Activated CD4-positive, alpha-beta memory T cell treated with anti-CD3 and anti-CD28 coated beads, Interleukin-2, amount 10 ng/mL, durations not matched to agents 7 days and 5 days (primary cell): ENCODE measurements at regions not wholly inside any gene's neighbourhood (a gene's known extent, or its start where the extent isn't known, plus 50 kb on each side); places are given as distances from the start of the nearest gene placed in this dataset.

Experiments used
- CTCF ChIA-PET: fragments of 350-600 bp; sonication (Branson Sonifier 250); formaldehyde crosslinking; loops from one replicate; lab custom pipeline; 2021; ENCODE audit warnings: antibody characterized with exemption, inconsistent platforms; lab: Charles Lee
- POLR2A ChIA-PET: fragments of 350-600 bp; sonication (Branson Sonifier 250); formaldehyde crosslinking; loops from one replicate; lab custom pipeline; 2021; ENCODE audit warnings: antibody characterized with exemption; lab: Charles Lee
- DNase-seq: peaks from one replicate; pipeline ENCODE4 v3.0.0-alpha.2; 2020
- H3K27ac Mint-ChIP-seq: one replicate; pipeline ENCODE4 v1.8.0; 2021; ENCODE audit warnings: mild to moderate bottlenecking, mixed read lengths
- H3K27me3 Mint-ChIP-seq: one replicate; pipeline ENCODE4 v1.8.0; 2021; ENCODE audit warnings: mixed read lengths
- H3K36me3 Mint-ChIP-seq: one replicate; pipeline ENCODE4 v1.8.0; 2021; ENCODE audit warnings: low read depth, mixed read lengths
- H3K4me1 Mint-ChIP-seq: one replicate; pipeline ENCODE4 v1.8.0; 2021; ENCODE audit warnings: mixed read lengths
- H3K4me3 Mint-ChIP-seq: one replicate; pipeline ENCODE4 v1.8.0; 2021; ENCODE audit warnings: mild to moderate bottlenecking, mixed read lengths
- H3K9me3 Mint-ChIP-seq: one replicate; pipeline ENCODE4 v1.8.0; 2021; ENCODE audit warnings: mixed read lengths

DNA sequence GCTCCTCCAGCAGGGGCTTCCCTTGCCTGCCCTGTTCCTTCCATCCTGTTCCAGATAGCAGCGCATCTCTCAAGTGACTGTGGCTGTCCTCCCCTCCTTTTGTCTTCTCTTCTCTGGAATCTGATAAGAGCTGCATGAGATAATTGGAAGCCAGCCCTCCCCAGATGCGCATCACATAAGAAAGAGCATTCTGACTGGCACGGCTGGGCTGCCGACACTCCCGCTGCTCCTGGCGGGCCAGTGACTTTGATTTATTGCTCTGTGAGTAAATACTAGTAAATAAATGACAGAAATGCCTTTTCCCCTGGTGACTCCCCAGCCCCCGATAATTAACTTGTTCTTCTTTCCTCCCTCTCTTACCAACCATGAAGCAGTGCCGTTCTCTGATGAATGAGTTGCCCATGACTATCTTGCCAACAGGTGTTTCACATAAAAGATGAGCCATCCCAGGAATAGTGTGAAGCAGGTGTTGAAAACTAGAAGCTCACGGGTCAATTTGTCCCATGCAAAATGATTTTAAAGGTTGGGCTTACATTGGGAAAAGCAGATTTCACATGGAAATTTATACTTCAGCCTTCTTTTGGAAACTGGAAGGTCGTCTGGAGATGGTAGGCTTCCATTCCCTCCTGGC is 212.3 kb downstream of the ERCC6L2 start:
- peaks cover 15% of the 10 kb centered on the region for H3K27me3 Mint-ChIP-seq
- H3K9me3 Mint-ChIP-seq: peaks cover 6% of the 10 kb centered on the region
- ChIA-PET POLR2A (no interaction called here), CTCF (no interaction called here)
- H3K4me3 Mint-ChIP-seq: no peak overlapping the region
- no peak overlapping the region for H3K27ac Mint-ChIP-seq
- no peaks in the 10 kb centered on the region for H3K4me1 Mint-ChIP-seq
- DNase-seq: no peak
- peaks cover 3% of the 10 kb centered on the region for H3K36me3 Mint-ChIP-seq

DNA sequence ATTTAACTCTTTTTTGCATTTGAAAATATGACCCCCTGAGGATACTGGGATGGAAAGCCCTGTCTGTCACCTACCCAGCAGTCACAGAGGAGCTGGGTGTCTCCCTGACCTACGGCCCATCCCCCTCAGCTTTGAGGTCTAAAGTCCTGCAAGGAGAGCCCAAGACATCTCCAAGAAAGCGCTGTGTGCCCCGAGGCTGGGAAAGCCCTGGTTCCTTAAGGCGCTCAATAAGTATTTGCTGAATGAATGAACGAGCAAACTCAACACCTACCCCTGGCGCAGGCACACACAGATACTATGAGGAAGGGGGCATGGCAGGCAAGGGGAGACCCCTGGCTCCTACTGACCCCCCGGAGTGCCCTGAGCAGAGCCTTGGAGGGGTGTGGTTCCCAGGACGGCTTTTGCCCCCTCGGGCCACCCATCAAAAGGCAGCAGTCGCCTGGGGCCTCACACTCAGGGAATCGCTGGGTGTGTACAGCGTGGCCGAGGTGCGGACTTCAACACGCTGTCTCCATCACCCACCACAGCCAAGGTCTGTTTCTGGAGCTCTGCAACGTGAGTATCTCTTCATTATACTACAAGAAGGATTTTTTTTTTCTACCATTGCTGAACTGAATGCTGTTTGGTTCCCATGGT is 211.6 kb downstream of the ERCC6L2 start:
- peaks cover 3% of the 10 kb centered on the region for H3K36me3 Mint-ChIP-seq
- POLR2A ChIA-PET: no interaction called here
- peaks cover 6% of the 10 kb centered on the region for H3K9me3 Mint-ChIP-seq
- no peak overlapping the region for H3K4me3 Mint-ChIP-seq
- no peak for DNase-seq
- H3K27ac Mint-ChIP-seq: no peak overlapping the region
- CTCF ChIA-PET: no interaction called here
- H3K4me1 Mint-ChIP-seq: no peaks in the 10 kb centered on the region
- peaks cover 15% of the 10 kb centered on the region for H3K27me3 Mint-ChIP-seq

DNA sequence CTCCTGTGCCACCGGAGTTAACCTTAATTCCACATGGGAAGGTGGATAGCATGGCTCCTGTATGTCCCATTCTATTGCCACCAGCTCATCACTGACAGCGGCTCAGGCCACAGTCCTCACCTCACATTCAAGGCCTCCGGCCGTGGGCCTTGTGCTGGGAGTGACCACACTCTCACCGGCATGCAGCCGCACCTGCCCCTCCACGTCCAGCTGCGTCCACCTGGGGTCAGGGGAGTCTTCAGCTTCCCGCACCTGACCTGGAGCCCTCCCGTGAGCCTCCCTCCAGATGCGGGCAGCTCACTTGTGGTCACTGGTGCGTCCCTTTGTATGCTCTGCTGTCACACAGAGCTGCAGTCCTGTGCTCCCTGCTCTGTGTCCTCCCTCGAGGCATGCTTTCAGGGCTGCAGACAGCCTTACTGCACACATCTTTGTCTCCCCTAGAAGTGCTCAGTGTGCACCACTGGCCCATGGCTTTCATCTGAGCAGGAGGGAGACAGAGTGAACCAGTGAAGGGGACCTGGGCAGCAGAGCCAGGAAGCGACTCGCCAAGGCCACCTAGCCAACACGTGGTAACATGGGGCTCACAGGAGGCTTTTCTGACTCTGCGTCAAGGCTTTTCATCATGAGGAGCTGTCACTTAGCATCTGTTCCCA is 210.1 kb downstream of the ERCC6L2 start:
- CTCF ChIA-PET: no interaction called here
- peaks cover 15% of the 10 kb centered on the region for H3K27me3 Mint-ChIP-seq
- H3K4me1 Mint-ChIP-seq: no peaks in the 10 kb centered on the region
- peaks cover 3% of the 10 kb centered on the region for H3K36me3 Mint-ChIP-seq
- DNase-seq: no peak
- H3K27ac Mint-ChIP-seq: no peak overlapping the region
- no peak overlapping the region for H3K4me3 Mint-ChIP-seq
- H3K9me3 Mint-ChIP-seq: peaks cover 5% of the 10 kb centered on the region
- POLR2A ChIA-PET: no interaction called here

DNA sequence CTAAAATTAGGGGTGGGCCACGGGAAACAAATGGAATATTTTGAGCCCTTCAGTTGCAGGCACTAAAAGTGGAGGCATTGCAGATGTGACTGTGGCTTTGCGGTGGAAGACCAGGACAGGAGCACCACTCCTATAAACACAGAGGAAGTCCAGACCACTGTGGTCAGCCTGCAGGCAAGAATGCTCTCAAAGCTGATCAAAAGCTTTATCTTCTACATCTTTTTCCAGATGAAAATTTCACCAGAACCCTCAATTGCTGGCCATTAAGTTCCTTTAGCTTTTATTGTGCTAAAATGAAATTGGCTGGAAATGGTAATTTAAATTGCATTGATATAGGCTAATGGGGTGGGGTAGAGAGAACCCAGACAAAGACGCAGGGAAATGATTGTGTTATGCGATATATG is 208.8 kb downstream of the ERCC6L2 start:
- CTCF ChIA-PET: interaction anchor here (0.7 to 0.8 kb wide), 2 partner anchors 9 to 13 kb away, joined by 3 read pairs; no protein-coding TSS in a partner anchor
- no peaks in the 10 kb centered on the region for H3K4me1 Mint-ChIP-seq

GRCh38 chr9:96082516-96083232 is 207.2 kb downstream of the ERCC6L2 start:
- ChIA-PET CTCF (no interaction called here), POLR2A (interaction anchor here (0.7 kb wide), 1 partner anchor 64 kb away, joined by 4 read pairs; no protein-coding TSS in a partner anchor)
- Mint-ChIP-seq H3K4me1 (no peaks in the 10 kb centered on the region), H3K9me3 (no peaks in the 10 kb centered on the region), H3K27me3 (peaks cover 10% of the 10 kb centered on the region), H3K27ac (no peak overlapping the region), H3K36me3 (no peaks in the 10 kb centered on the region), H3K4me3 (no peak overlapping the region)
- no peak for DNase-seq

More for the DNA sequence above, 208.8 kb downstream of the ERCC6L2 start:
- H3K9me3 Mint-ChIP-seq: peaks cover 3% of the 10 kb centered on the region
- H3K4me3 Mint-ChIP-seq: no peak overlapping the region
- peaks cover 19% of the 10 kb centered on the region for H3K27me3 Mint-ChIP-seq
- no peak overlapping the region for H3K27ac Mint-ChIP-seq
- H3K36me3 Mint-ChIP-seq: peaks cover 3% of the 10 kb centered on the region
- POLR2A ChIA-PET: no interaction called here
- no peak for DNase-seq

DNA sequence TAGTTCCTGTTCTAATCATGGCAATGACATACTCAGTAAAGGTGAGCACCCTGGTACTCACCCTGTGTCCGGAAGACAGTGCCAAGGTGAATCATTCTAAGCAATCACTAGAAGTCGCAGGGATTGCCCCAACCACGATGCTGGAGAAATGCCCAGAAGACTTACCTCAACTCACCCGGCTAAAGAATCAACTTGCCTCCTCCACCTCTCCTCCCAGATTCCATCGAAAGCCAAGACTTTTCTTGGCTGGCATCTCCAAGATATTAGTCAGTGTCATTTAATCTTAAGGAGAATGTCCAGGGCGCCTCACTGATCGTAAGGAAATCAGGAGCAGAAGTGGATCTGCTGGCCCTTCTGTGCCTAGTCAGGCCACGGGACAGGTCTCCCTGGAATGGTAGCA is 204.9 kb downstream of the ERCC6L2 start:
- CTCF ChIA-PET: no interaction called here
- POLR2A ChIA-PET: no interaction called here

DNA sequence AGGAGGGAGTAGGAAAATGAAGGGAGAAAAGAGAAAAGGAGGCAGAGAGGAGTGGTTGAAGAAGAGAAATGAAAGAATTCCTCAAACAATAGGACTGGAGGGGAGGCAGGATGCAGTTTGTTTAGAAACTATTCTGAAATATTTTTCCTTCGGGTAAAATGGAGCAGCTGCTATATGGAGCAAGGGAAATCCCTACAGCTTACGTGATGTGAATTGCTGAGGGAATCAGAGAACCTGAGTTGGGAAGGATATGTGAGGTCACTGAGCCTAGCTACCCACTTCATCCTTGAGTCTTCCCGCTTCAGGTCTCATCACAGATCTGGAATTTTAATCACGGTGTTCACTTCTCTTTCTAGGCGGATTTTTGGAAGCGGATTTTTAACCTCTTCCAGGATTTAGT is 204.3 kb downstream of the ERCC6L2 start:
- Mint-ChIP-seq H3K4me3 (no peak overlapping the region), H3K9me3 (no peaks in the 10 kb centered on the region), H3K36me3 (no peaks in the 10 kb centered on the region), H3K27ac (no peak overlapping the region), H3K4me1 (peaks cover 5% of the 10 kb centered on the region), H3K27me3 (peaks cover 5% of the 10 kb centered on the region)
- ChIA-PET POLR2A (no interaction called here), CTCF (no interaction called here)
- no peak for DNase-seq

More for the DNA sequence above, 204.9 kb downstream of the ERCC6L2 start:
- H3K4me1 Mint-ChIP-seq: no peaks in the 10 kb centered on the region
- H3K27me3 Mint-ChIP-seq: peaks cover 5% of the 10 kb centered on the region
- no peaks in the 10 kb centered on the region for H3K36me3 Mint-ChIP-seq
- no peak overlapping the region for H3K27ac Mint-ChIP-seq
- H3K9me3 Mint-ChIP-seq: no peaks in the 10 kb centered on the region
- DNase-seq: no peak
- no peak overlapping the region for H3K4me3 Mint-ChIP-seq

DNA sequence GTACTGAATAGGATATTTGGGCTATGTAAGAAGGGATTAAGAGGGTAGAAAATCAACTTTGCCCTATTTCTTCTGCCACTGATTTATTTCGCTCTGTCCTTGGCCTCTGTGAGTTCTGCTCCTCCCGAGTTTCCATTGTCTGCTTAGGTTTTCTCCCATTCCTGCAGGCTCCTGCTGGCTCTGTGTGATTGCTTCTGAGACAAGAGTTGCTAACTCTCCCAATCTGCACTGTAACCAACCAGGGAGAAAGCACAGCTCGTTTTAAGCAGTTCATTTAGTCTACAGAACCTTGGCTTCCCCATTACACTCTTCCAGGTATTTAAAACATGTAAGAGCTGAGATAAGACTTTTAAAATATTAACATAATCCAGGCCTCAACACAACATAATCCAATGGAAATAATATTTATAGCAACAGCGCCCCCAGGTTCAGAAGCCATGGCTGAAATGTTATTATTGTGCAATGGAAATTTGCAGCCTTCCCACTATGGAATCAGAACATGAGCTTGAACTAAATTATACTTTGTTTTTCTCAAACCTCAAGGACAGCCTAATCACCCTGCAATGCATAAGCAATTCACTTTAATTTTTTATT is 203.5 kb downstream of the ERCC6L2 start:
- Mint-ChIP-seq H3K4me3 (no peak overlapping the region), H3K27me3 (peaks cover 5% of the 10 kb centered on the region), H3K36me3 (no peaks in the 10 kb centered on the region), H3K9me3 (no peaks in the 10 kb centered on the region), H3K27ac (no peak overlapping the region), H3K4me1 (peaks cover 6% of the 10 kb centered on the region)
- ChIA-PET CTCF (no interaction called here), POLR2A (no interaction called here)
- DNase-seq: no peak

GRCh38 chr9:96075757-96076156 is 200.3 kb downstream of the ERCC6L2 start:
- no peak for DNase-seq
- CTCF ChIA-PET: interaction anchor here (0.9 kb wide), 1 partner anchor 9 kb away, joined by 3 read pairs; no protein-coding TSS in a partner anchor
- no peak overlapping the region for H3K4me3 Mint-ChIP-seq
- POLR2A ChIA-PET: interaction anchor here (1.9 kb wide), 1 partner anchor 74 kb away, joined by 5 read pairs; no protein-coding TSS in a partner anchor
- H3K27ac Mint-ChIP-seq: no peak overlapping the region
- no peaks in the 10 kb centered on the region for H3K9me3 Mint-ChIP-seq
- no peaks in the 10 kb centered on the region for H3K36me3 Mint-ChIP-seq
- H3K27me3 Mint-ChIP-seq: peaks cover 4% of the 10 kb centered on the region
- H3K4me1 Mint-ChIP-seq: peaks cover 6% of the 10 kb centered on the region

DNA sequence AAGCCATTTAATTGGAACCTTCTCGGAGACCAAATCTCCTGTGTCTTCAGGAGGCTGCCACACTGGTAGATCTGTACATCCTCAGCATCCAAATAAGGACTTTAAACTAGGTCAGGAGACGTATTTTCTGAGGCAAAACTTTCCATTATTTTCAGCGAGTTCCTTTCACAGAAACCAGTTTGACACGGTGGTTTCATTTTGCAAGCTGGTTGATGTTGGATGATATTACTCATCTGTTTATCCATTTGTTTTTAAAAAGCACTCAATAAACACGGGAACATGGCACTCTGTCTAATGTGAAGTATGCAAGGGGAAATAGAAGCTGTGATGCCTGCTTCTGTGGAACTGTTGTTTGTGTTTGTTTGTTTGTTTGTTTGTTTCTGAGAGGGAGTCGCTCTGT is 199.6 kb downstream of the ERCC6L2 start:
- H3K4me1 Mint-ChIP-seq: peaks cover 6% of the 10 kb centered on the region
- H3K27me3 Mint-ChIP-seq: peaks cover 3% of the 10 kb centered on the region
- no peak overlapping the region for H3K4me3 Mint-ChIP-seq
- CTCF ChIA-PET: interaction anchor here (0.9 kb wide), 1 partner anchor 10 kb away, joined by 3 read pairs; no protein-coding TSS in a partner anchor
- no peaks in the 10 kb centered on the region for H3K36me3 Mint-ChIP-seq
- H3K9me3 Mint-ChIP-seq: no peaks in the 10 kb centered on the region
- POLR2A ChIA-PET: interaction anchor here (1.9 kb wide), 1 partner anchor 75 kb away, joined by 5 read pairs; no protein-coding TSS in a partner anchor
- H3K27ac Mint-ChIP-seq: no peak overlapping the region
- DNase-seq: no peak

DNA sequence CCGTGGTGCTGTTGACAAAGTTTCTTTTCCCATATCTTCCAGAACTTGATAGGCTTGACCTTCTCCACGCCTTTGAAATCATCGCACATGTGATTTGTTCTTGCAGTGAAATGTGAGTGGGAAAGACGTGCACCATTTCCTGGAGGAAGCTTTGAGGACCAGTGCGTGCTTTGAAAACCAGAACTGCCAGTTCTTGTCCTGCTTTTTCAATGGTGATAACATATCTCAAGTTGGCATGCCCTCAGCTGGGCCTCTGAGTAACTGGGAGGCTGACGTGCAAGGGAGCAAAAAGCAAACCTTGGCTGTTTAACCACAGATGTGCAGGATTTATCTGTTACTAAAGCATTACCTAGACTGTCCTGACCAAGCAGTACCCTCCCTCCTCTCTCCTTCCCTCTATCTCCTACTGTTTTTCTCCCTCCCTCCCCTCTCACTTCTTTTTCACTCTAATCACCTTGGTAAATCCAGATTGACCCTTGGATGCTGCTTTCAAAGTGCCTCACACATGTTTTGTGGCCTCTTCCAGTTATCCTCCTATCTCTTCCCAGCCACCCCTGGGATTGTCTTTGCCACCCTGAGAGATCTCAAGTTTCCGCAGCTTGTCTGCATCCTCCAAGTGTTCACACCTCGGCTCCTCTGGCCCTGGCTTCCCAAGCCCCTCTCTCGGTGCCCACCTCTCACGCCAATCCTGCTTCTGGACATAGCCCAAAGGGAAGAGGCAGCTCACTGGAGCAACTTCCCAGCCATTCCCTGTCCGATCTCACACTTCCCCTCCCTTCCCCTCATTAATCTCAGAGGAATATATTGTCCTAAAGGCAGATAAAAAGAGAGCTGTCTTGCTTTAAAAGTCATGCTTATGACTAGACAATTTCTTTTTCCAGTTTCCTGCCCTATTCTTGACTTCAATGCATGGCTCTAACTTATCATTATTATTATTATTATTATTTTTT is 198.3 kb downstream of the ERCC6L2 start:
- ChIA-PET CTCF (no interaction called here), POLR2A (no interaction called here)
- Mint-ChIP-seq H3K9me3 (no peaks in the 10 kb centered on the region), H3K27ac (no peak overlapping the region), H3K27me3 (peaks cover 6% of the 10 kb centered on the region), H3K36me3 (no peaks in the 10 kb centered on the region), H3K4me1 (peaks cover 6% of the 10 kb centered on the region), H3K4me3 (no peak overlapping the region)
- DNase-seq: no peak

- no peak overlapping the region for H3K27ac Mint-ChIP-seq
- ChIA-PET CTCF (no interaction called here), POLR2A (no interaction called here)
- no peak overlapping the region for H3K4me3 Mint-ChIP-seq
- no peaks in the 10 kb centered on the region for H3K9me3 Mint-ChIP-seq
- H3K4me1 Mint-ChIP-seq: peaks cover 6% of the 10 kb centered on the region
- H3K27me3 Mint-ChIP-seq: peaks cover 6% of the 10 kb centered on the region
- no peak for DNase-seq
- no peaks in the 10 kb centered on the region for H3K36me3 Mint-ChIP-seq
Measured at GRCh38 chr9:96072930-96073329, 197.4 kb downstream of the ERCC6L2 start.
